SK-N-MC (cell line): ENCODE measurements at regions not wholly inside any gene's neighbourhood (a gene's known extent, or its start where the extent isn't known, plus 50 kb on each side); places are given as distances from the start of the nearest gene placed in this dataset.

Source experiments
- DNase-seq: peaks from one replicate; pipeline ENCODE4 v3.0.0-alpha.2; 2011; ENCODE audit warnings: low read depth, low spot score
- H3K27ac ChIP-seq: fragments of 200-600 bp; sonication (generic); 2 replicates; pipeline ENCODE4 v1.5.1; 2016; ENCODE audit warnings: mixed run types
- H3K36me3 ChIP-seq: fragments of 200-600 bp; sonication (generic); 2 replicates; pipeline ENCODE4 v1.6.1; 2017; ENCODE audit warnings: antibody characterized with exemption, low read length, mixed read lengths; ENCODE audit not compliant: insufficient read depth
- H3K4me3 ChIP-seq: fragments of 200-600 bp; sonication (generic); 2 replicates; pipeline ENCODE4 v1.5.1; 2016
- H3K9ac ChIP-seq: fragments of 200-600 bp; sonication (generic); 2 replicates; pipeline ENCODE4 v1.8.0; 2017; ENCODE audit warnings: mixed run types, mixed read lengths; ENCODE audit not compliant: insufficient read length
- H3K9me3 ChIP-seq: fragments of 200-600 bp; sonication (generic); 2 replicates; pipeline ENCODE4 v1.6.1; 2017; ENCODE audit warnings: low read depth, mild to moderate bottlenecking, antibody characterized with exemption, low read length, moderate library complexity, mixed read lengths
- EZH2 ChIP-seq: fragments of 200-600 bp; sonication (generic); IDR thresholded peaks from one replicate; pipeline ENCODE4 v1.6.1; 2017; ENCODE audit warnings: antibody characterized with exemption
- FOXP2 ChIP-seq: optimal IDR thresholded peaks from 2 replicates; pipeline ENCODE3; 2011; ENCODE audit warnings: mild to moderate bottlenecking, moderate library complexity; ENCODE audit not compliant: insufficient read depth; ENCODE audit errors: extremely low read length, control extremely low read depth
- POLR2AphosphoS5 ChIP-seq: IDR thresholded peaks from 2 replicates; pipeline ENCODE4 v1.6.1; 2012; ENCODE audit warnings: mild to moderate bottlenecking, low read depth, low read length, borderline replicate concordance

DNA sequence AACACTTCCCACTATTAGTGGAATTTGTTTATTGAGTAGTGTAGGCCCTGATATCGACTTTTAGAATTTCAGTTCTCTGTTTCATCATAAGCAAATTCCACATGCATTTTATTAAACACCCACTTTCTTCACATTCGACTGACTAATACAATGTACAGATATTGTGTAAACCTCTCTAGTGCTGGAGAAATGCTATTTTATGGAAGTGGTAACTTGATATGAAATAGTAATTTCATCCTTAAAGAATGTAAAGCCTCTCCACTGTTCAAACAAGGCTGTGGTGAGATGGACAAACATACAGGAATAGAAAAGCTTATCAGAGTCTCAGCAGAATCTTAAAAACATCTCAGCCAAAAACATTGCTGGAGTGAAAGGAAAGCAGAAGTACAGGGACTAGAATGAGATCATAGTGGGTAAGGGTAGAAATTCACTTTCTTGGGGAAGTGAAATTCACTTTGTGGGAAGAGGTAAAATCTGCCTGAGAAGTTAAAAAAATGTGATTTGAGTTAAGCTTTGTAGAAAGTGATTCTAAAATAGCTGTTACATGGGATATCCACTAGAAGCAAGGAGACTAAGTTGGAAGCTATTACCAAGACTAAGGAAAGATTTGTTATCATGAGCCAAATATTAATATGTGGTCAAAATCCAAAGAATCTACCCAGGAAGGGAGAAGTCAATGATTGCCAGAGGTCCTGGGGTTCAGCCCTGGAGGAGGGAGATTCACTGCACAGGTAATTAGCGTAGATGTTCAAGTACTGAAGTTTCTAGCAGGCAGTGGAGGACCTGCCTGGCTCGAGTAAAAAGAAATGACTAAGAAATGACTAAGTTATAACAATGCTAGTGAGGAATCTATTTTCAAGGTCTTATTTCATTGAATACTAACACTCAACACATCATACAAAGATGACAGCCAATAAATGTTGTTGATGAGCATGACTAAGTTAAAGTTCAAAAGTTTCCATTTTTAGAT lies 398.3 kb upstream of the FAM47C start:
- H3K27ac ChIP-seq: no peak overlapping the region
- H3K4me3 ChIP-seq: no peak overlapping the region
- TF ChIP-seq FOXP2 (no peak), EZH2 (no peak), POLR2AphosphoS5 (no peak)

DNA sequence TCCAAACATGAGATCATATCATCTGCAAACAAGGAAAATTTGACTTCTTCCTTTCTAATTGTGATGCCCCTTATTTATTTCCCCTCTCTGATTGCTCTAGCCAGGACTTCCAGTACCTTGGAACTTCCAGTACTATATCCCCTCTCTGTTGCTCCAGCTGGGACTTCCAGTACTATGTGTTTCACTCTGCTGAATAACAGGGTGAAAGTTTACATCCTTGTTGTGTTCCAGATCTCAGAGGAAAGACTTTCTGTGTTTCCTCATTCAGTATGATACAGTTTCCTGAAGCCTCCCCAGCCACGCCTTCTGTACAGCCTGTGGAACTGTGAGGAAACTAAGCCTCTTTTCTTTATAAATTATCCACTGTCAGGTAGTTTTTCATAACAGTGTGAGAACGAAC lies 381.3 kb upstream of the FAM47C start:
- Histone ChIP-seq H3K9ac (no peak overlapping the region), H3K27ac (no peak overlapping the region), H3K36me3 (no peaks in the 10 kb centered on the region), H3K4me3 (no peak overlapping the region), H3K9me3 (no peaks in the 10 kb centered on the region)
- no peak for DNase-seq
- no peak for TF ChIP-seq EZH2
- no peak for TF ChIP-seq POLR2AphosphoS5
- no peak for TF ChIP-seq FOXP2

More for the DNA sequence above, 398.3 kb upstream of the FAM47C start:
- no peaks in the 10 kb centered on the region for H3K9me3 ChIP-seq
- no peak overlapping the region for H3K9ac ChIP-seq
- DNase-seq: no peak
- H3K36me3 ChIP-seq: no peaks in the 10 kb centered on the region

DNA sequence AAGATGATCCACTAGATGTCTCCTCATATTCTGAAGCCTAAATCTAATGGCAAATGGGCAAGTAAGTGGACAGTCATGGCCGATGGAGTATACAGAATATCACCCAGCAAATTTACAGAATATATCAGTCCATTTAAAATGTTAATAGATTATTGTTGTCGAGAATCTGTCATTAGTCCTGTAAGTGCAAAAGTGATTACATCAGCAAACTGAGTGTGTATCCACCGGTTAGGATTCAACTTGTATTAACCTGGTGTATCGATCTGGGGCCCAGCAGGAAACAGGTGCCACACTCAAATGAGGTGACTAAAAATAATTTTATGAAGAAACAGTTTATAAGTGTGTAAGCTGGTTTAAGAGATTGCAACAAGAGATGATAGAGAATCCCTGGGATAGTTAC lies 367.9 kb upstream of the FAM47C start:
- Histone ChIP-seq H3K9ac (no peak overlapping the region), H3K9me3 (no peaks in the 10 kb centered on the region), H3K36me3 (no peaks in the 10 kb centered on the region), H3K27ac (no peak overlapping the region), H3K4me3 (no peak overlapping the region)
- TF ChIP-seq POLR2AphosphoS5: no peak
- no peak for TF ChIP-seq EZH2
- no peak for TF ChIP-seq FOXP2
- DNase-seq: no peak

DNA sequence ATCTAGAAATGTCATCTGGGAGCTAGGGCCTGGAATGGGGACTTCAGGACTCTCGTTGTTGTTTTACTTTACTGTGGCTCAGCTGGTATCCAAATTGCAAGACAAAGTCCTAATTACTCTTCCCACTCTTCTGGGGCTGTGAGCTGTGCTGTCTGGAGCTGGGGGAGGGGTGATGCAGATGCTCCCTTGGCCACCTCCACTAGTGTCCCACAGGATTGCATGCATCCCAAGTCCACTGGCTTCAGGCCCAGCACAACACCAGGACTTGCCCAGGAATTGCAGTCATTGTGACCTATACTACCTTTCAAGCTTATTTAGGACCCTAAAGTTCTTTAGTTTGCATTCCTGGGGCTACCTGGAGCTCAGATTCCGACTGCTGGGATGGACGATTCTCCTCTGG lies 366.1 kb upstream of the FAM47C start:
- H3K27ac ChIP-seq: no peak overlapping the region
- H3K4me3 ChIP-seq: no peak overlapping the region
- no peaks in the 10 kb centered on the region for H3K9me3 ChIP-seq
- TF ChIP-seq POLR2AphosphoS5: no peak
- no peak for TF ChIP-seq EZH2
- no peak for TF ChIP-seq FOXP2
- DNase-seq: no peak
- no peak overlapping the region for H3K9ac ChIP-seq
- H3K36me3 ChIP-seq: no peaks in the 10 kb centered on the region

DNA sequence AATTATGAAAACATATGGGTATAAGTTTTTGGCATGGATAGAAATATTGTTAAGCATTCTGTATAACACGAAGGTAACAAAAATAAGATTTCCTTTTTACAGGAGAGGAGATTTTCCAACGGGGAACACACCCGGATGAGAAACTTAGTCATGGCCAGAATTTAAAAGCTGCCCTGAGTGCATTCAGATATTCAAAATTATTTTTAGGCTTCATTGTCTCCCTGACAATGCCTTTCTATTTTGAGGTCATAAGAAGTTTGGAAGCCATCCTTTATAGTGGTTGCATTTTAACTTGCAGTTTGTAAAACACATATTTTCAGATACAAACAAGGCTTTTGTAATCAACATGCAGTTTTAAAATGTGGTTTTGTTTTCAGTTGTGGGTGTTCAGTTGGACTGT lies 357.5 kb upstream of the FAM47C start:
- H3K36me3 ChIP-seq: no peaks in the 10 kb centered on the region
- DNase-seq: no peak
- H3K27ac ChIP-seq: no peak overlapping the region
- H3K9ac ChIP-seq: no peak overlapping the region
- no peaks in the 10 kb centered on the region for H3K9me3 ChIP-seq
- TF ChIP-seq FOXP2 (no peak), POLR2AphosphoS5 (no peak), EZH2 (no peak)
- no peak overlapping the region for H3K4me3 ChIP-seq

DNA sequence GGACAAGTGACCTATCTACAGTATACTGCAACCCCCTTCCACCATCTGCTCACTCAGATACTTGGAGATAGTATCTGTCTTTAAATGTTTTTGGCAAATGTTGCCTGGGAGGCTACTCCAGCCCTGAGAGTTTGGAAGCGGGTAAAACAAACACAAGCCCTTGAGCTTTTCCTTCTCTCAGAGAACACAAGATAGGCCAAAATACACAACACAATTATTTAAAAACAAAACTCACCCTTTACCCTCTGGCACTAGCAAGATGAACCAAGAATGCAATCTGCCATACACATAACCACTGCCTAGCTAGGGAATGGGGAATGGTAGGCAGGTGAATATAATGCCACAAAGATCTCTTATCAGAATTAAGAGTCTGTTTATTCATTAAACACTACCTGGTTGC lies 324.7 kb upstream of the FAM47C start:
- DNase-seq: no peak
- TF ChIP-seq EZH2 (no peak), POLR2AphosphoS5 (no peak), FOXP2 (no peak)
- Histone ChIP-seq H3K36me3 (no peaks in the 10 kb centered on the region), H3K27ac (no peak overlapping the region), H3K9me3 (no peaks in the 10 kb centered on the region), H3K9ac (no peak overlapping the region), H3K4me3 (no peak overlapping the region)

DNA sequence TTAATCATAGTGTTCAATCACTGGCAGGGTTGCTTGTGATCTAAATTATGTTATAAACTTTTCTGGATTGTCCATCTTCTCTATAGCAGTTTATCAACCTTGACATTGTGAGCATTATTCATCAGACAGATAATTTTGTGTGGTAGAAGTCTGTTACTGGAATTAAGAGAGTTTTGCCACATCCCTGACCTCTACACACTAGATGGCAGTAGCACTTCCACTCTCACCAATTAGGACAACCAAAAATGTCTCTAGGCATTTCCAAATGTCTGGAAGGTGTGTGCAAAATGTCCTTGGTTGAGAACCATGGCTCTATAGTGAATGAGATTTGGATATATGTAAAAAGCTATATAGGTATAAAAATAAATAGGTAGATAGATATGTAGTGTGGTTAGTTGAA lies 324.1 kb upstream of the FAM47C start:
- no peak overlapping the region for H3K27ac ChIP-seq
- H3K36me3 ChIP-seq: no peaks in the 10 kb centered on the region
- TF ChIP-seq POLR2AphosphoS5 (no peak), EZH2 (no peak), FOXP2 (no peak)
- DNase-seq: no peak
- H3K9me3 ChIP-seq: no peaks in the 10 kb centered on the region
- H3K4me3 ChIP-seq: no peak overlapping the region
- no peak overlapping the region for H3K9ac ChIP-seq

DNA sequence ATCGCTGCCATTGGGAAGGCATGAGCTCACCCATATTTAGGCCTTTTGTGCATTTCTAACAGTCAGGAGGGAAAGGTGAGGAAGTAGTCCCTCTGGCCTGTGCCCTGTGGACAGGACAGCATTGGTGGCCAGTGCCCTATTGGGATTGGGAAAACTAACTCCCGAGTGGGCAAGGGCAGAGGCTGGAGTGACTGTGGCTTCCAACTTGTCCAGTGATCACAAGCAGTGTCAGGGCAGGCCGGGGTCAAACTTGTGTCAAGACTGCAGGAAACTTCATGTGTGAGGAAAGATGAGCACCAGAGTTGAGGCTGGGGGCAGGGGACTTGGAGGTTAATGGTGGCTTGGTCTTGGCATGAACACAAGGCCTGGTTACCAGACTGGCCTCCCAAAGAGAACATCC lies 286.2 kb upstream of the FAM47C start:
- no peak for DNase-seq
- Histone ChIP-seq H3K9ac (no peak overlapping the region), H3K36me3 (no peaks in the 10 kb centered on the region), H3K27ac (no peak overlapping the region), H3K9me3 (no peaks in the 10 kb centered on the region), H3K4me3 (no peak overlapping the region)
- no peak for TF ChIP-seq POLR2AphosphoS5
- no peak for TF ChIP-seq EZH2
- TF ChIP-seq FOXP2: no peak
